Heart left ventricle (tissue), 16 donors: ENCODE measurements at regions not wholly inside any gene's neighbourhood (a gene's known extent, or its start where the extent isn't known, plus 50 kb on each side); places are given as distances from the start of the nearest gene placed in this dataset.

Experiments used
- ATAC-seq, 4 donors: fragments of 200-7000 bp; cut with Tn5 transposase; one replicate each; pipeline ENCODE4 v1.9.1; 2020 to 2022; ENCODE audit warnings: moderate library complexity in 4 of 4, mild to moderate bottlenecking in 3 of 4, moderate number of reproducible peaks in 1 of 4
- DNase-seq, 5 donors: peaks; one replicate each; pipeline ENCODE4 v3.0.0-alpha.2; 2020
- H3K27ac ChIP-seq, 12 donors: fragments of 200-600 bp; sonication (generic) in 4 of 12; one replicate each; pipeline versions ENCODE4 v1.5.0 to v1.8.0; 2016 to 2022; ENCODE audit warnings: mild to moderate bottlenecking in 2 of 12
- H3K27me3 ChIP-seq, 9 donors: fragments of 200-600 bp; sonication (generic) in 2 of 9; one replicate each; pipeline versions ENCODE4 v1.5.1 to v1.8.0; 2016 to 2022; ENCODE audit warnings: mild to moderate bottlenecking in 3 of 9
- H3K36me3 ChIP-seq, 9 donors: fragments of 200-600 bp; sonication (generic) in 2 of 9; one replicate each; pipeline versions ENCODE4 v1.5.0 to v1.8.0; 2018 to 2022; ENCODE audit warnings: mild to moderate bottlenecking in 2 of 9
- H3K4me1 ChIP-seq, 12 donors: fragments of 200-600 bp; sonication (generic) in 4 of 12; one replicate each; pipeline versions ENCODE4 v1.5.0 to v1.8.0; 2016 to 2022; ENCODE audit warnings: mild to moderate bottlenecking in 3 of 12
- H3K4me3 ChIP-seq, 12 donors: fragments of 200-600 bp; sonication (generic) in 4 of 12; one replicate each; pipeline versions ENCODE4 v1.5.0 to v1.8.0; 2017 to 2022; ENCODE audit warnings: mild to moderate bottlenecking in 9 of 12, moderate library complexity in 4 of 12
- H3K9me3 ChIP-seq, 12 donors: fragments of 200-600 bp; sonication (generic) in 4 of 12; one replicate each; pipeline versions ENCODE4 v1.5.0 to v1.8.0; 2016 to 2022; ENCODE audit warnings: mild to moderate bottlenecking in 1 of 12
- CTCF ChIP-seq, 12 donors: fragments of 200-600 bp; sonication (generic) in 4 of 12; IDR thresholded peaks; one replicate each; pipeline versions ENCODE4 v1.5.0 to v1.8.0; 2018 to 2022; ENCODE audit warnings: antibody characterized with exemption in 12 of 12, mild to moderate bottlenecking in 5 of 12
- POLR2A ChIP-seq, 2 donors: fragments of 450-650 bp; IDR thresholded peaks; one replicate each; pipeline ENCODE4 v1.6.1; 2017; ENCODE audit warnings: antibody characterized with exemption in 2 of 2, mild to moderate bottlenecking in 2 of 2, moderate library complexity in 2 of 2
- WGBS, 4 donors: extraction: QIAGEN DNeasy Blood & Tissue Kit in 2 of 4; methylation state at CpG; one replicate each; pipeline versions ENCODE4 v1.1.5 to v1.1.7; 2013 to 2018; 5-methylcytosine and 5-hydroxymethylcytosine counted together
- intact Hi-C, 10 donors: fragments of 100-400 bp; cut with DNase I; formaldehyde crosslinking; loops; one replicate each; pipeline versions ENCODE4 v1.11.1 to v1.14.2; 2022
- donor health status: ischemic (EF 13 %, LVEDD 7.1; RV severe dilation, severe dysfunction).
- donor health status: healthy with polysubstance abuse.
- donor health status: DM: no; HTN: yes; CAD: no.
- donor health status: DM: no; HTN: no; CAD: no.
- donor health status: ischemic (EF 25% LVEDD 6.9; RV normal size, moderate dysfunction).
- donor health status: ischemic (EF 25% LVEDD 5.7; RV mildly dilated, moderate dysfunction).
- donor health status: healthy.
- donor health status: DM: yes; HTN: yes; CAD: no.
- donor health status: ischemic (EF 35%, LVEDD 5.7; RV mildly dilated, moderate dysfunction).
- donor health status: nonischemic (EF 11% LVEDD 7.7; RV severe dilation, severe dysfunction).
- donor health status: DM: yes; HTN: yes; CAD: no.
- donor health status: PGD.
- donor health status: ischemic (EF 29% LVEDD 5.4; RV normal size, mild dysfunction).
- donor health status: nonischemic (EF 23%, LVEDD 6.1; RV moderate dilation, normal function).

- WGBS, 4 donors: 89 to 96% (median 92%) methylated on average over 1 of the region's 1 CpG
- no peak for DNase-seq
- ATAC-seq: no peak
- Histone ChIP-seq H3K4me1 (no peaks in the 10 kb centered on the region), H3K36me3 (no peaks in the 10 kb centered on the region), H3K27me3 (peaks cover 0 to 7% (median 0%) of the 10 kb centered on the region in 9 donors), H3K9me3 (no peaks in the 10 kb centered on the region), H3K4me3 (no peak overlapping the region), H3K27ac (no peak overlapping the region)
- TF ChIP-seq POLR2A (IDR thresholded peaks at IDR 0.05): no peak
- TF ChIP-seq CTCF (IDR thresholded peaks at IDR 0.05): no peak
- intact Hi-C loops: no loop called here
These were observed 136.1 kb upstream of the COBL start for GRCh38 chr7:51452694-51453093.

DNA sequence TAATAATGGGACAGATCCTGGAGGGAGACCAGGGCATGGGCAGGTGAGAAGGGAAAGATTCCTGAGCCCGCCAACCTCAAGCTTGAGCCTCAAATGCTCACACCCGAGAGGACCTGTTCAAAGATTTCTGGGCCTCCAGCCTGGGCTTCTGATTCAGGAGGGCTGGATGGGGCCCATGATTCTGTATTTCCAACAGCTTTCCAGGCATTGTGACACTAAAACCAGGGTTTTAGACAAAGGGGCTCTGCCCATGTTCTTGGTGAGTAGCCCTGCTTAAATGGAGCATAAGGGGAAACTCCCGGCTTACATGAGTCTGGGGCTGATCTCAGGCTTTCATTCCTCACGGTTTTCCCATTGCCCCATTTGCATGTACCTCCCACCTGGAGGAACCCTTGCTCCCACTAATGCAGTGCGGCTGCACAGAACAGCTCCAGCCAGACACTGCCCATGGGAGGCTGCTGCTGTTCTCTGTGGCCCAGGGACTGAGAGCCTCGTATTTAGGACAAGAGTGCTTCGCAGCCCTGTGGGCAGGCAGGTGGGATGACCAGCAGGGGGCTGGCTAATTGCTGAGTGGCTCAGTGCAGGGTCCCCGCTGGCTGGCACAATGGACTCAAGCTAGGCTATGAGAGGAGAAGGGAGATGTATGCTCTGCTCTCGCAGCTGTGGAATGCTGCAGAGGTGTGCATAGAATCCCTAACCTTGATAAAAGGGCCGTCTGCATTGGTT lies 135.3 kb upstream of the COBL start:
- intact Hi-C loops: no loop called here
- WGBS, 4 donors: 56 to 73% (median 62%) methylated on average over 7 to 10 of the region's 10 CpGs
- TF ChIP-seq POLR2A (IDR thresholded peaks at IDR 0.05): no peak
- TF ChIP-seq CTCF (IDR thresholded peaks at IDR 0.05): no peak
- peaks cover 0 to 14% (median 0%) of the 10 kb centered on the region in 9 donors for H3K27me3 ChIP-seq
- DNase-seq: no peak
- no peaks in the 10 kb centered on the region for H3K36me3 ChIP-seq
- H3K27ac ChIP-seq: no peak overlapping the region
- no peaks in the 10 kb centered on the region for H3K4me1 ChIP-seq
- no peak for ATAC-seq
- no peaks in the 10 kb centered on the region for H3K9me3 ChIP-seq
- H3K4me3 ChIP-seq: no peak overlapping the region

- H3K27ac ChIP-seq: no peak overlapping the region
- ATAC-seq (no peak), DNase-seq (no peak)
- H3K4me3 ChIP-seq: no peak overlapping the region
- no peaks in the 10 kb centered on the region for H3K9me3 ChIP-seq
- H3K36me3 ChIP-seq: no peaks in the 10 kb centered on the region
- intact Hi-C loops: no loop called here
- H3K4me1 ChIP-seq: no peaks in the 10 kb centered on the region
- H3K27me3 ChIP-seq: peaks cover 0 to 14% (median 0%) of the 10 kb centered on the region in 9 donors
- no peak for TF ChIP-seq POLR2A (IDR thresholded peaks at IDR 0.05)
- TF ChIP-seq CTCF (IDR thresholded peaks at IDR 0.05): no peak
- 73 to 90% (median 83%) methylated on average over 6 of the region's 6 CpGs for WGBS, 4 donors
These were observed 133.9 kb upstream of the COBL start for GRCh38 chr7:51450541-51450940.

GRCh38 chr7:51446785-51447184 lies 130.2 kb upstream of the COBL start:
- no peak overlapping the region for H3K4me3 ChIP-seq
- H3K27ac ChIP-seq: no peak overlapping the region
- H3K27me3 ChIP-seq: peaks cover 0 to 19% (median 0%) of the 10 kb centered on the region in 9 donors
- no peaks in the 10 kb centered on the region for H3K4me1 ChIP-seq
- no peaks in the 10 kb centered on the region for H3K9me3 ChIP-seq
- intact Hi-C loops: loop anchor here in 1 of 10 donors (10.0 kb wide), 1 partner anchor 58 kb away; no protein-coding TSS in a partner anchor
- H3K36me3 ChIP-seq: no peaks in the 10 kb centered on the region
- WGBS, 4 donors: 56 to 60% (median 59%) methylated on average over 5 of the region's 5 CpGs
- no peak for ATAC-seq
- TF ChIP-seq CTCF (IDR thresholded peaks at IDR 0.05) (no peak), POLR2A (IDR thresholded peaks at IDR 0.05) (no peak)
- no peak for DNase-seq
